Neural cell (in vitro differentiated cells): ENCODE measurements at regions not wholly inside any gene's neighbourhood (a gene's known extent, or its start where the extent isn't known, plus 50 kb on each side); places are given as distances from the start of the nearest gene placed in this dataset.

ENCODE experiments used
- EP300 ChIP-seq: fragments of 450-650 bp; conservative IDR thresholded peaks from 2 replicates; pipeline ENCODE4 v1.6.1; 2014; ENCODE audit warnings: antibody characterized with exemption, mild to moderate bottlenecking, moderate library complexity; ENCODE audit not compliant: poor library complexity, severe bottlenecking
- EZH2 ChIP-seq: fragments of 200-600, 300-800 bp; shearing (Covaris generic), sonication (generic); IDR thresholded peaks from 2 replicates; pipeline ENCODE4 v1.6.1; 2014; ENCODE audit warnings: antibody characterized with exemption, low read length, borderline replicate concordance, mild to moderate bottlenecking; ENCODE audit not compliant: insufficient read depth, poor library complexity, severe bottlenecking
- MXI1 ChIP-seq: fragments of 450-650 bp; conservative IDR thresholded peaks from 2 replicates; pipeline ENCODE4 v1.6.1; 2014; ENCODE audit warnings: antibody characterized with exemption, mild to moderate bottlenecking; ENCODE audit not compliant: poor library complexity, severe bottlenecking
- POLR2AphosphoS5 ChIP-seq: IDR thresholded peaks from 2 replicates; pipeline ENCODE4 v1.6.1; 2012
- RAD21 ChIP-seq: fragments of 450-650 bp; conservative IDR thresholded peaks from 2 replicates; pipeline ENCODE4 v1.6.1; 2014; ENCODE audit warnings: antibody characterized with exemption, mild to moderate bottlenecking, moderate library complexity
- REST ChIP-seq: IDR thresholded peaks from 2 replicates; pipeline ENCODE4 v1.6.1; 2012; ENCODE audit warnings: borderline replicate concordance
- SMC3 ChIP-seq: fragments of 450-650 bp; conservative IDR thresholded peaks from 2 replicates; pipeline ENCODE4 v1.6.1; 2014; ENCODE audit warnings: antibody characterized with exemption, mild to moderate bottlenecking, moderate library complexity; ENCODE audit not compliant: poor library complexity
- TAF1 ChIP-seq: IDR thresholded peaks from 2 replicates; pipeline ENCODE4 v1.6.1; 2012; ENCODE audit warnings: low read depth
- TF ChIP-seq, protein P1 (sequence below): fragments of 450-650 bp; IDR thresholded peaks from 2 replicates; pipeline ENCODE4 v1.5.1; 2014; ENCODE audit warnings: antibody characterized with exemption, mild to moderate bottlenecking, moderate library complexity; ENCODE audit not compliant: poor library complexity, severe bottlenecking

- no peak for TF ChIP-seq EZH2
- no peak for TF ChIP-seq SMC3
- TF ChIP-seq, protein P1, sequence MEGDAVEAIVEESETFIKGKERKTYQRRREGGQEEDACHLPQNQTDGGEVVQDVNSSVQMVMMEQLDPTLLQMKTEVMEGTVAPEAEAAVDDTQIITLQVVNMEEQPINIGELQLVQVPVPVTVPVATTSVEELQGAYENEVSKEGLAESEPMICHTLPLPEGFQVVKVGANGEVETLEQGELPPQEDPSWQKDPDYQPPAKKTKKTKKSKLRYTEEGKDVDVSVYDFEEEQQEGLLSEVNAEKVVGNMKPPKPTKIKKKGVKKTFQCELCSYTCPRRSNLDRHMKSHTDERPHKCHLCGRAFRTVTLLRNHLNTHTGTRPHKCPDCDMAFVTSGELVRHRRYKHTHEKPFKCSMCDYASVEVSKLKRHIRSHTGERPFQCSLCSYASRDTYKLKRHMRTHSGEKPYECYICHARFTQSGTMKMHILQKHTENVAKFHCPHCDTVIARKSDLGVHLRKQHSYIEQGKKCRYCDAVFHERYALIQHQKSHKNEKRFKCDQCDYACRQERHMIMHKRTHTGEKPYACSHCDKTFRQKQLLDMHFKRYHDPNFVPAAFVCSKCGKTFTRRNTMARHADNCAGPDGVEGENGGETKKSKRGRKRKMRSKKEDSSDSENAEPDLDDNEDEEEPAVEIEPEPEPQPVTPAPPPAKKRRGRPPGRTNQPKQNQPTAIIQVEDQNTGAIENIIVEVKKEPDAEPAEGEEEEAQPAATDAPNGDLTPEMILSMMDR: no peak
- no peak for TF ChIP-seq POLR2AphosphoS5
- no peak for TF ChIP-seq EP300
- TF ChIP-seq REST: no peak
- TF ChIP-seq TAF1: no peak
- TF ChIP-seq RAD21: no peak
- no peak for TF ChIP-seq MXI1
Measured at GRCh38 chr14:22505697-22506377, 83.2 kb downstream of the DAD1 start.
